T-helper 22 cell (primary cell): ENCODE measurements at regions not wholly inside any gene's neighbourhood (a gene's known extent, or its start where the extent isn't known, plus 50 kb on each side); places are given as distances from the start of the nearest gene placed in this dataset.
"Not testable (repeated sequence)": the region's sequence is repeated elsewhere in the genome, so short reads cannot be mapped to it uniquely, and the experiment has no call there.

Experiments used
- DNase-seq: peaks from one replicate; pipeline ENCODE4 v3.0.0-alpha.2; 2020; ENCODE audit warnings: low read depth

- no peak for DNase-seq
These were observed 281.0 kb upstream of the MAOA start for GRCh38 chrX:43375136-43375535.

GRCh38 chrX:43380704-43381103 is 275.4 kb upstream of the MAOA start:
- DNase-seq = no peak

GRCh38 chrX:43386875-43387274 is 269.2 kb upstream of the MAOA start:
- no peak for DNase-seq

- DNase-seq = no peak
These were observed 250.9 kb upstream of the MAOA start for GRCh38 chrX:43405191-43405590.

GRCh38 chrX:43423876-43424275 is 232.2 kb upstream of the MAOA start:
- no peak for DNase-seq

DNA sequence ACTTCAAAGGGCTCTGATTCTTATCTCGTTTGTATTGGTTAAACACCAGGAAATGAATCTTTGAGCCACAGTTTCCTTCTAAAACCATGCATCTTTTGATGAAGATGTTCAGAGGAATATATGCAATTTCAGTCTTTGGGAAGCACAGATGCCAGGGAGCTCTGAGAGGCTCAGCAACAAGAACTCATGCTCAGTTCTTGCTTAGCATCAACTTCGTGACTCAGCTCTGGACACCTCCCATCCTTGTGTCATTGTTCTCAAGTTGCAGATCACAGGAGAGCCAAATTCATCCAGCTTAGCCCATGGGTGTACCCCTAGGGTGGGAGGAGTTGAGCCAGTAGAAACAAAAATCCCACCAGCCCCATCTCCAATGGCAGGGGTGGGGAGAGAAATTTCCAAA is 219.6 kb upstream of the MAOA start:
- no peak for DNase-seq

DNA sequence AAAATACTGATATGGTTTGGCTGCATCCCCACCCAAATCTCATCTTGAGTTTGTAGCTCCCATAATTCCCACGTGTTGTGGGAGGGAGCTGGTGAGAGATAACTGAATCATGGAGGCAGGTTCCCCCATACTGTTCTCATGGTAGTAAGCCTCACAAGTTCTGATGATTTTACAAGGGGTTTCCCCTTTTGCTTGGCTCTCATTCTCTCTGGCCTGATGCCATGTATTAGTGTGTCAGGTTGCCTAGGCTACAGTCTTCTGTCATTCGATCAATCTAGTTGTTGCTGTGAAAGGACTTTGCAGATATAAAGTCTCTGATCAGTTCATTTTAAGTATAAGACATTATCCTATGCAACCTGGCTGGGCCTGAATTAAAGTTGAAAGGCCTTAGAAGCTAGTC is 209.3 kb upstream of the MAOA start:
- no peak for DNase-seq

DNA sequence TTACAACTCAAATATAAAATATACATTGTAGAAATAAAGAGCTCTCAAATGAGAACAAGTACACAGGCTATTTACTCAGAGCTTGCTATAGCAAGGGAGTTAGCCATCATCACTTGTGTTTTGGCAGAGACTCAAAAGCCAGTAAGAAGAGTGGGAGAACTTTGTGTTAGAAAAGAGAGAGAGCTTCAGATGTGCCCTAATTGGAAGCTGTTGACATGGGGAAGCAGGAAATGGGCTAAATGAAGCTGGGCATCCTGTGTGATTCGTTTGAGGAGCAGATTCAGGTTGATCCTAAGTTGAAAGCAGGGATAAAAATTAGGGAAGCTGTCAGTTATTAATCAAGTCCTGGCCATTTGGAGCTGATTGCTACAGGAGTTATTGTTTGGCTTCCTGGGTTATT is 207.4 kb upstream of the MAOA start:
- DNase-seq = no peak

GRCh38 chrX:43450355-43450754 is 205.7 kb upstream of the MAOA start:
- no peak for DNase-seq

DNA sequence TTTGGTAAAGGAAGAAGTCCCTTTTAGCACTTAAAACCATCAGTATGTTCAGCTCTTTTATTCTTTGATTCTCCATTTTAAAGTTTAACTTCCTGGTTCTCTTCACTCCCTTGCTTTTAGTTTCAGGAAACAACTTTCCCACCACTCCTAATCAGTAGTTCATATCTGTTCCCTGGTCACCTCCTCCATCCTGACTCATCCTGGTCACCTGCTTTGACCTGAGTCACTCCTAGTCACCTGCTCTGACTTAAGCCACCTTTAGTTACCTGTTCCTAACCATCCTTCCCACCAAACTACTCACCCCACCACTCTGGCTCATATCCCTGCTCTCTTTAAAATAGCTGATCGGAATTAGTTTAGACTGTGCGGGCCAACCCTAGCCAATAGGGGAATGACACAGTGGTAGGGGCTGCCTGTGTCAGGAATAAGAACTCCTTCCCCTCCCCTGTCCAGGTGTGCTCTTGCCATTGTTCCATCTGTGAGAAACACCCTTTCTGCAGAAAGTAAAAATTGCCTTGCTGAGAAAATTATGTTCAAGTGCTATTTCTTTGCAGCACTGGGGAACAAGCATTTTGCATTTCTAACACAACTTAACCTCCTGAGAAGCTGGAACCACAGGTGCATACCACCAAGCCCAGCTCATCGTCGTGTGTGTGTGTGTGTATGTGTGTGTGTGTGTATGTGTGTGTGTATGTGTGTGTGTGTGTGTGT is 204.0 kb upstream of the MAOA start:
- not testable (repeated sequence) for DNase-seq

- DNase-seq = no peak
These were observed 200.0 kb upstream of the MAOA start for GRCh38 chrX:43456063-43456462.

DNA sequence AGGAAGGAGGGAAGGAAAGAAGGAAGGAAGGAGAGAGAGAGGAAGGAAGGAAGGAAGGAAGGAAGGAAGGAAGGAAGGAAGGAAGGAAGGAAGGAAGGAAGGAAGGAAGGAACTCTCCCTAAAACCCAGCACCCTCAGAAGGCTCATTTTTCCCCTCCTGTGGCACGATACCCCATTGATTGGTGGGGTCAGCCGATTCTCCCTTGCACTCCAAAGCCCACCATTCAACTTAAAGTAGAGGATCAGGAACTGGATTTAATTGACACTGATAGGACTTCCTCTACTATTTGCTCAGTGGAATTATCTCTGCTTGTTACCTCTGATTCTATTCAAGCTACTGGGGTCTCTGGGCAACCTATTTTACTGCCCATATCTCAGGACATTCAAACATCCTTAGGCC is 199.2 kb upstream of the MAOA start:
- no peak for DNase-seq

GRCh38 chrX:43467608-43468234 is 188.4 kb upstream of the MAOA start:
- DNase-seq = no peak

- DNase-seq = no peak
These were observed 186.6 kb upstream of the MAOA start for GRCh38 chrX:43469391-43470054.

DNA sequence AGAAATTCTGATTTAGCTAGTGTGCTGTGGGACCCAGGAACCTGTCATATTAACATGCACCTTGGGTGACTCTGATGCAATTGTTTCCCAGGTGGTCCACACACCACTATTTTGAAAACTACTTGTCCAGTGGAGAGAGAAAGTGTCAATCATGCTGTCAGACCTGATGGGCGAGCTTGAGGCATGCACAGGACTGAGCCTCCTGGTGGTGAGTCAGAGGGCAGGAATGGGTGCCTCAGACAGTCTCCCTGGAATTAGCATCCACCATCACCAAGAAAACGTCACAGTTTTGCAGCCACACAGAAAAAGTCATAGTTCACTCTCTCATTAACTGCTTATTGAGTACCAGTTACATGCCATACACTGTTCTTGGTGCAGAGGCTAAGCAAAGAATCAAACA is 181.8 kb upstream of the MAOA start:
- no peak for DNase-seq

DNA sequence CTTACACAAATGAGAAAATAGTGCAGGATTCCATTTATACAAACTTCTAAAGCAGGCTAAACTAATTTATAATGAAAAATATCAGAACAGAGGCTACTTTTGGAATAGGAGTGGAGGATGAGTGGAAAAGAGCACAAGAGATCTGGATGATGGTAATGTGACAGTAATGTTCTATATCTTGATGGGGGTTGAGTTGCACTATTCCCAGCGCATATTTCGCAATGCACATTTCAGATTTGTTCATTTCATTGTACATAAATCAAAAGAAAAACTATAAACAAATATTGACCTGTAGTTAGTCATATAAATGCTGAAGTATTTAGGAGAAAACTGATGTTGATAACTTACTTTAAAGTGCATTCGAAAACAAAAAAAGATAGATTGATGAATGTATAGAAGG is 177.0 kb upstream of the MAOA start:
- DNase-seq = no peak

GRCh38 chrX:43479850-43480249 is 176.2 kb upstream of the MAOA start:
- no peak for DNase-seq

DNA sequence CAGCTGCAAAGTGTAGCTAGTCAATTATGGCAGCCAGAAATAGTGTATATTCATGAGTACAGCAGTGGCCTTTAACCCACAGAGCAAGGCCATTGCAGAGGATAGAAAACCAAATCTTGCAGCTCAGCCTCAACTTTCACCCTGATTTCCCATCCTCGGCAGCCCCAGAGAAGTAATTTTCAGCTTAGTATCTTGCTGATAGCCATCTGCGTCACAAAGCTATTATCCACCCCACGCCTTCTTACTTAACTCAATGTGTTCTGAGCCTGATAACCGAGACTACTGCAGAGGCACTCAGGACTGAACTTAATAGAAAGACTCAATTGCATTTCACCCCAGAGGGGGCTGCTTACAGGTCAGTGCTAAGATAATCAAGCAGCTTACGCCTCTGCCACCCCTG is 174.5 kb upstream of the MAOA start:
- no peak for DNase-seq

- DNase-seq = no peak
These were observed 162.3 kb upstream of the MAOA start for GRCh38 chrX:43493756-43494155.

GRCh38 chrX:43500246-43500645 is 155.9 kb upstream of the MAOA start:
- no peak for DNase-seq

- DNase-seq = no peak
These were observed 155.0 kb upstream of the MAOA start for GRCh38 chrX:43500996-43501694.

DNA sequence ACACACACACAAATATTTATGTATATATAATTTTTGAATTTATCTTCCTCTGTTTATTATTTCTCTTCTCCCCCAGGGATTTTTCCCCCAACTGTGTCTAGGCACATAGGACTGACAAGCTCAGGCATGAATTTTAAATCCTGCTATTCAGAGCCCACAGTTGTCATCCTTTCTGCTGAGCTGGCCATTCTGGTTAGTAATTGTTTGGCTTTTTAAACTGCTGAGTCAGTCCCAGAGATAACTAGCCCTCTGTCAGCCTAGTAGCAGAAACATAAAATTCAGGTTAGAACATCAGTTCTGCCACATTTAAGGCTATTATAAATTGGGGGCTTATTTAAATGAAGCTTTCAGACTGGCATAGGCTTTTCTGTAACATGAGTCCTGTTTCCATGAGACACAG is 151.7 kb upstream of the MAOA start:
- no peak for DNase-seq

DNA sequence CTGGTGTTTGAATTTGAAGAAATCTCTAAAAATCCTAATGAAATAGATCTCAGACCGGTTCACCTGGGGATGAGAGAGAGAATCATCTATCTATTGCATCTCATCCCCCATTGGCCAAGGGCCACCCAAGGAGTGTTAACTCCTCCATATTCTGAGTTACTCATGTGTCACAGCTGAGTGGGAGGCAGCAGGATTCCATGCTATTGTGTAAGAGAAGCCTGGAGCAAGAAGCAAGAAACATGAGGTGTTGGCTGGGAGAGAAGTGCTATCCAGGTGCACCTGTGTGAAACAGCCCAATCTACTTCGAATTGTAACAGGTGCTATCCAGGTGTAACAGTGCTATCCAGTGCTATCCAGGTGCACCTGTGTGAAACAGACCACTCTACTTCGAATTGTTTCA is 150.3 kb upstream of the MAOA start:
- DNase-seq = no peak
